HepG2 (cell line): ENCODE measurements at regions not wholly inside any gene's neighbourhood (a gene's known extent, or its start where the extent isn't known, plus 50 kb on each side); places are given as distances from the start of the nearest gene placed in this dataset.

Experiments used
- DPF2 ChIP-seq: sonication (generic); formaldehyde crosslinking; IDR thresholded peaks from 2 replicates; pipeline ENCODE4 v1.4.0; 2020; ENCODE audit warnings: mild to moderate bottlenecking, low read depth, missing genetic modification reagents, borderline replicate concordance
- HNF1B ChIP-seq: sonication (generic); formaldehyde crosslinking; IDR thresholded peaks from 2 replicates; pipeline ENCODE4 v1.5.1; 2020; ENCODE audit warnings: mild to moderate bottlenecking, moderate library complexity, missing genetic modification reagents
- KAT2B ChIP-seq: fragments of 150-350 bp; IDR thresholded peaks from 2 replicates; pipeline ENCODE4 v1.6.1; 2014; ENCODE audit warnings: low read depth, low read length, borderline replicate concordance
- NPAS2 ChIP-seq: sonication (generic); formaldehyde crosslinking; IDR thresholded peaks from 2 replicates; pipeline ENCODE4 v1.8.0; 2022; ENCODE audit warnings: mild to moderate bottlenecking, missing genetic modification reagents, borderline replicate concordance
- SIN3B ChIP-seq: fragments of 150-350 bp; IDR thresholded peaks from 2 replicates; pipeline ENCODE4 v1.6.1; 2014; ENCODE audit warnings: low read length
- SIX1 ChIP-seq: sonication (generic); formaldehyde crosslinking; IDR thresholded peaks from 2 replicates; pipeline ENCODE4 v1.4.0; 2020; ENCODE audit warnings: missing genetic modification reagents, borderline replicate concordance
- SMAD9 ChIP-seq: sonication (generic); formaldehyde crosslinking; IDR thresholded peaks from 2 replicates; pipeline ENCODE4 v1.5.1; 2020; ENCODE audit warnings: mild to moderate bottlenecking, missing genetic modification reagents
- ZNF180 ChIP-seq: sonication (generic); formaldehyde crosslinking; IDR thresholded peaks from 2 replicates; pipeline ENCODE4 v1.4.0; 2020; ENCODE audit warnings: low read depth, missing genetic modification reagents, borderline replicate concordance
- ZNF512 ChIP-seq: sonication (generic); formaldehyde crosslinking; IDR thresholded peaks from 2 replicates; pipeline ENCODE4 v1.4.0; 2020; ENCODE audit warnings: mild to moderate bottlenecking, missing genetic modification reagents
- ZNF792 ChIP-seq: IDR thresholded peaks from 2 replicates; pipeline ENCODE4 v1.6.1; 2016
- TF ChIP-seq, protein P1 (sequence below): sonication (generic); formaldehyde crosslinking; IDR thresholded peaks from 2 replicates; pipeline ENCODE4 v1.4.0; 2020; ENCODE audit warnings: missing genetic modification reagents
- TF ChIP-seq, protein P2 (sequence below): sonication (generic); formaldehyde crosslinking; IDR thresholded peaks from 2 replicates; pipeline ENCODE4 v1.5.1; 2020; ENCODE audit warnings: missing genetic modification reagents, mild to moderate bottlenecking, borderline replicate concordance
- TF ChIP-seq, protein P3 (sequence below): sonication (generic); formaldehyde crosslinking; conservative IDR thresholded peaks from 2 replicates; pipeline ENCODE4 v1.4.0; 2020; ENCODE audit warnings: mild to moderate bottlenecking, missing genetic modification reagents, moderate library complexity

DNA sequence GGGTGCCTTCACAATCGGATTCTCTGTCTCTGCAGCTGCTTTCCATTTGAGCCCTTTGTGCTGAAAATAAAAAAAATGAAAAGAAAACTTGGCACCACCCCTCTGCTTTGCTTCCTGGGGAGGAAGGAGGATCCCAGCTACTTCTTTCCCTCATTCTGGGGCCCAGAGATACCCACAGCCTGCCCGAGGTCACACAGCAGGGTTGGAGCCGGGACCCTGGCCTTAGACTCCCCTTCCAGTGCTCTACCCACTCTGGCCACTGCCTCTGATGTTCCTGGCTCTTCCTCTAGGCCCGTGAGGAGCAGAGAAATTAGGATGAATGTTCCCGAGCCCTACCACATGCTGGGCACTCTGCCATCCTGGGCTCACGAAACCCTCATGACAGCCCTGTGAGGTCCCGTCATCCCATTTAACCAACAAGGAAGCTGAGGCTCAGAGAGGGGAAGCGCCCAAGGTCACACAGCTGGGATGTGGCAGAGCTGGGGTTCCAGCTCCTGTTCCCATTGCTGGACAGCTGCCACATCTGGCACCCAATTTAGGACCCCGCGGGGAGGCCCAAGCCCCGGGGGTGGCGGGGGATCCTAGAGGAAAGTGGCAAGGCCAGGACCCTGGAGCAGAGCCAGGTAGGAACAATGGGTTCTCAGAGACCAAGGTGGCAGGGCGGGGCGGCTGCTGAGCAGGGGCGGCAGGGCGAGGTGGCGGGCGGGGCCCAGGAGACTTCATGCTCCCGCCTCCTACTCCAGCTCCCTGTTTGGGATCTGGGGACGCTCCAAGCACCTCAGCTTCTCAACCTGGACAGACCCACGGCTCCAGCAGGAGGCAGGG is 76.6 kb downstream of the CEBPB start (continued):
- TF ChIP-seq DPF2 (CRISPR knock-in tag) (no peak; the same call in none of the 2 replicates), ZNF180 (CRISPR knock-in tag) (no peak), ZNF512 (CRISPR knock-in tag) (no peak), HNF1B (CRISPR knock-in tag) (0 out of 2 replicates have a peak, but pooled peaks have one; percentile 16), SIX1 (CRISPR knock-in tag) (no peak), KAT2B (no peak), SIN3B (no peak), NPAS2 (no peak), ZNF792 (no peak; the same call in 1 of the 2 replicates), SMAD9 (CRISPR knock-in tag) (no peak)
- TF ChIP-seq, protein P1, sequence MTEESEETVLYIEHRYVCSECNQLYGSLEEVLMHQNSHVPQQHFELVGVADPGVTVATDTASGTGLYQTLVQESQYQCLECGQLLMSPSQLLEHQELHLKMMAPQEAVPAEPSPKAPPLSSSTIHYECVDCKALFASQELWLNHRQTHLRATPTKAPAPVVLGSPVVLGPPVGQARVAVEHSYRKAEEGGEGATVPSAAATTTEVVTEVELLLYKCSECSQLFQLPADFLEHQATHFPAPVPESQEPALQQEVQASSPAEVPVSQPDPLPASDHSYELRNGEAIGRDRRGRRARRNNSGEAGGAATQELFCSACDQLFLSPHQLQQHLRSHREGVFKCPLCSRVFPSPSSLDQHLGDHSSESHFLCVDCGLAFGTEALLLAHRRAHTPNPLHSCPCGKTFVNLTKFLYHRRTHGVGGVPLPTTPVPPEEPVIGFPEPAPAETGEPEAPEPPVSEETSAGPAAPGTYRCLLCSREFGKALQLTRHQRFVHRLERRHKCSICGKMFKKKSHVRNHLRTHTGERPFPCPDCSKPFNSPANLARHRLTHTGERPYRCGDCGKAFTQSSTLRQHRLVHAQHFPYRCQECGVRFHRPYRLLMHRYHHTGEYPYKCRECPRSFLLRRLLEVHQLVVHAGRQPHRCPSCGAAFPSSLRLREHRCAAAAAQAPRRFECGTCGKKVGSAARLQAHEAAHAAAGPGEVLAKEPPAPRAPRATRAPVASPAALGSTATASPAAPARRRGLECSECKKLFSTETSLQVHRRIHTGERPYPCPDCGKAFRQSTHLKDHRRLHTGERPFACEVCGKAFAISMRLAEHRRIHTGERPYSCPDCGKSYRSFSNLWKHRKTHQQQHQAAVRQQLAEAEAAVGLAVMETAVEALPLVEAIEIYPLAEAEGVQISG (CRISPR knock-in tag) = no peak
- TF ChIP-seq, protein P2, sequence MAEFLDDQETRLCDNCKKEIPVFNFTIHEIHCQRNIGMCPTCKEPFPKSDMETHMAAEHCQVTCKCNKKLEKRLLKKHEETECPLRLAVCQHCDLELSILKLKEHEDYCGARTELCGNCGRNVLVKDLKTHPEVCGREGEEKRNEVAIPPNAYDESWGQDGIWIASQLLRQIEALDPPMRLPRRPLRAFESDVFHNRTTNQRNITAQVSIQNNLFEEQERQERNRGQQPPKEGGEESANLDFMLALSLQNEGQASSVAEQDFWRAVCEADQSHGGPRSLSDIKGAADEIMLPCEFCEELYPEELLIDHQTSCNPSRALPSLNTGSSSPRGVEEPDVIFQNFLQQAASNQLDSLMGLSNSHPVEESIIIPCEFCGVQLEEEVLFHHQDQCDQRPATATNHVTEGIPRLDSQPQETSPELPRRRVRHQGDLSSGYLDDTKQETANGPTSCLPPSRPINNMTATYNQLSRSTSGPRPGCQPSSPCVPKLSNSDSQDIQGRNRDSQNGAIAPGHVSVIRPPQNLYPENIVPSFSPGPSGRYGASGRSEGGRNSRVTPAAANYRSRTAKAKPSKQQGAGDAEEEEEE (CRISPR knock-in tag) = no peak
- TF ChIP-seq, protein P3, sequence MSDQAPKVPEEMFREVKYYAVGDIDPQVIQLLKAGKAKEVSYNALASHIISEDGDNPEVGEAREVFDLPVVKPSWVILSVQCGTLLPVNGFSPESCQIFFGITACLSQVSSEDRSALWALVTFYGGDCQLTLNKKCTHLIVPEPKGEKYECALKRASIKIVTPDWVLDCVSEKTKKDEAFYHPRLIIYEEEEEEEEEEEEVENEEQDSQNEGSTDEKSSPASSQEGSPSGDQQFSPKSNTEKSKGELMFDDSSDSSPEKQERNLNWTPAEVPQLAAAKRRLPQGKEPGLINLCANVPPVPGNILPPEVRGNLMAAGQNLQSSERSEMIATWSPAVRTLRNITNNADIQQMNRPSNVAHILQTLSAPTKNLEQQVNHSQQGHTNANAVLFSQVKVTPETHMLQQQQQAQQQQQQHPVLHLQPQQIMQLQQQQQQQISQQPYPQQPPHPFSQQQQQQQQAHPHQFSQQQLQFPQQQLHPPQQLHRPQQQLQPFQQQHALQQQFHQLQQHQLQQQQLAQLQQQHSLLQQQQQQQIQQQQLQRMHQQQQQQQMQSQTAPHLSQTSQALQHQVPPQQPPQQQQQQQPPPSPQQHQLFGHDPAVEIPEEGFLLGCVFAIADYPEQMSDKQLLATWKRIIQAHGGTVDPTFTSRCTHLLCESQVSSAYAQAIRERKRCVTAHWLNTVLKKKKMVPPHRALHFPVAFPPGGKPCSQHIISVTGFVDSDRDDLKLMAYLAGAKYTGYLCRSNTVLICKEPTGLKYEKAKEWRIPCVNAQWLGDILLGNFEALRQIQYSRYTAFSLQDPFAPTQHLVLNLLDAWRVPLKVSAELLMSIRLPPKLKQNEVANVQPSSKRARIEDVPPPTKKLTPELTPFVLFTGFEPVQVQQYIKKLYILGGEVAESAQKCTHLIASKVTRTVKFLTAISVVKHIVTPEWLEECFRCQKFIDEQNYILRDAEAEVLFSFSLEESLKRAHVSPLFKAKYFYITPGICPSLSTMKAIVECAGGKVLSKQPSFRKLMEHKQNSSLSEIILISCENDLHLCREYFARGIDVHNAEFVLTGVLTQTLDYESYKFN (CRISPR knock-in tag) = peak; percentile 66; the same call in 1 of the 2 replicates
